Peyer's patch (tissue), 4 donors: ENCODE measurements at regions not wholly inside any gene's neighbourhood (a gene's known extent, or its start where the extent isn't known, plus 50 kb on each side); places are given as distances from the start of the nearest gene placed in this dataset.

Experiments used
- CTCF ChIP-seq, 6 experiments: fragments of 450-650 bp in 4 of 6; fragments of 200-600 bp in 2 of 6; sonication (generic) in 1 of 6; IDR thresholded peaks; one replicate each; pipeline ENCODE4 v1.5.1; 2017 to 2019; ENCODE audit warnings: antibody characterized with exemption in 6 of 6, mild to moderate bottlenecking in 3 of 6, moderate library complexity in 1 of 6
- POLR2A ChIP-seq, 2 donors: fragments of 450-650 bp; IDR thresholded peaks; one replicate each; pipeline ENCODE4 v1.5.1; 2017; ENCODE audit warnings: antibody characterized with exemption in 2 of 2, mild to moderate bottlenecking in 2 of 2, moderate library complexity in 2 of 2

GRCh38 chr5:87887247-87887646 lies 381.4 kb downstream of the TMEM161B start:
- TF ChIP-seq CTCF (IDR thresholded peaks at IDR 0.05) (no peak), POLR2A (IDR thresholded peaks at IDR 0.05) (no peak)
